ENCODE measurements at regions not wholly inside any gene's neighbourhood (a gene's known extent, or its start where the extent isn't known, plus 50 kb on each side); places are given as distances from the start of the nearest gene placed in this dataset.

DNA sequence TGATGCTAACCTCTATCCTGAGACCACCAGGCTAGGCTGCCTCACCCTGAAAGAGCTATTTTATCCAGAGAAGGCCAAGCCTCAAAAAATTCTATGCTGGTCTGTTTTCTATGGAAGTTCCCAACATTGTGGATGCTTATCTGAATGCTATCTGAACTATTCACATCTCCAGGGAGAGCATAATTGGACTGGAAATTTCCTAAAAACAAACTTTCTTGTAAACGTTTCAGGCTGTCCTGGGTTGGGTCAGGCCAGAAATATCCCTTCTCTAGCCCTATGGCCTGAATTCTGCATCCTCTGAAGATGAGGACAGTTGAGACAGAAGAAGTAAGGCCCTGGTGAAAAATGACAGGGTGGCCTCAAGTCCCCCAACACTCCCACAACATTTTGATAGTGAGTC lies 706.4 kb upstream of the NR2F2 start:
- TF ChIP-seq, protein P1, sequence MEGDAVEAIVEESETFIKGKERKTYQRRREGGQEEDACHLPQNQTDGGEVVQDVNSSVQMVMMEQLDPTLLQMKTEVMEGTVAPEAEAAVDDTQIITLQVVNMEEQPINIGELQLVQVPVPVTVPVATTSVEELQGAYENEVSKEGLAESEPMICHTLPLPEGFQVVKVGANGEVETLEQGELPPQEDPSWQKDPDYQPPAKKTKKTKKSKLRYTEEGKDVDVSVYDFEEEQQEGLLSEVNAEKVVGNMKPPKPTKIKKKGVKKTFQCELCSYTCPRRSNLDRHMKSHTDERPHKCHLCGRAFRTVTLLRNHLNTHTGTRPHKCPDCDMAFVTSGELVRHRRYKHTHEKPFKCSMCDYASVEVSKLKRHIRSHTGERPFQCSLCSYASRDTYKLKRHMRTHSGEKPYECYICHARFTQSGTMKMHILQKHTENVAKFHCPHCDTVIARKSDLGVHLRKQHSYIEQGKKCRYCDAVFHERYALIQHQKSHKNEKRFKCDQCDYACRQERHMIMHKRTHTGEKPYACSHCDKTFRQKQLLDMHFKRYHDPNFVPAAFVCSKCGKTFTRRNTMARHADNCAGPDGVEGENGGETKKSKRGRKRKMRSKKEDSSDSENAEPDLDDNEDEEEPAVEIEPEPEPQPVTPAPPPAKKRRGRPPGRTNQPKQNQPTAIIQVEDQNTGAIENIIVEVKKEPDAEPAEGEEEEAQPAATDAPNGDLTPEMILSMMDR (IDR thresholded peaks at IDR 0.05): no peak
- TF ChIP-seq POLR2A (IDR thresholded peaks at IDR 0.05): no peak
